Stimulated activated CD8-positive, alpha-beta memory T cell treated with anti-CD3 and anti-CD28 coated beads, Interleukin-2, amount 100 ng/mL, for 48 hours (primary cell): ENCODE measurements at regions not wholly inside any gene's neighbourhood (a gene's known extent, or its start where the extent isn't known, plus 50 kb on each side); places are given as distances from the start of the nearest gene placed in this dataset.
"Not testable (repeated sequence)": the region's sequence is repeated elsewhere in the genome, so short reads cannot be mapped to it uniquely, and the experiment has no call there.

Experiments
- DNase-seq, 2 donors: peaks; one replicate each; pipeline ENCODE4 v3.0.0-alpha.2; 2020; ENCODE audit warnings: low read depth in 2 of 2

GRCh38 chr2:118464546-118465265 is 376.4 kb downstream of the INSIG2 start:
- DNase-seq = no peak

GRCh38 chr2:118464046-118464445 is 375.8 kb downstream of the INSIG2 start:
- no peak for DNase-seq

DNA sequence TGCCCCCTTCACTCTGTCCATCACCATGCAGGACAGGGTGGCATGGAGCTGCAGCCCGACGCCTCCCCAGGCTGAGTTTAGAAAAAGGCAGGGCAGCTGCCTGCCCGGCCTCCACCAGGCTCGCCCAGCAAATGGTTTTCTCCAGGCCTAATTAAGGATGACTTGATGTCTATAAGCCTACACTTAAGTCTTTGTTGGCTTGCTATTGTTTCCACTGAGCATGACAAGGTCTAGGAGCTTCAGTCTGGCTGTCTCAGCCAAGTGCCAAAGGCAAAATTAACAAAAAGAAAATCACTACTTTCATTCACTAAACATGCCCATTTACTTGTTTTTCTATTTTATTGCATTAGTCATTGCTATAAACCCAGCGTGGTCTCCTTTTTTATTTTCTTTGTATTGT is 372.2 kb downstream of the INSIG2 start:
- no peak for DNase-seq

GRCh38 chr2:118459426-118459825 is 371.2 kb downstream of the INSIG2 start:
- DNase-seq = no peak

DNA sequence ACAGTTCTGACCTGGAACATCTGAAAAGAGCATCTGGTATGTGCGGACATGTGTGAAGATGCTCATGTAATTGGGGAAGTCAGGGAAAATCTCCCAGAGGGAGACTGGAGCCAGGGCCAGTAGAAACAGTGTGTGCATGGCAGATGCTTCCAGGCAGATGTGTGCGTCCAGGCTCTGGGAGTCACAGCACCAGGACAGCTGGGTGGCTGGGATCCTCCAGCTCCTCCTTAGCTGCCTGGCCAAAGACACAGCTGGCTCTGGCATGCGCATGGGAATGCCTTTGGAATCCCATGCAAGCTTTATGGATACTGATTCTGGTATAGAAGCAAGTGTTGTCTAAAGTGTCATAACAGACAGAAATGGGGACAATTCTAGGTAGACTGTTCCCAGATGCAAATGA is 369.7 kb downstream of the INSIG2 start:
- no peak for DNase-seq

- DNase-seq = no peak
These were observed 361.1 kb downstream of the INSIG2 start for GRCh38 chr2:118449401-118449800.

- DNase-seq = no peak
These were observed 355.3 kb downstream of the INSIG2 start for GRCh38 chr2:118443596-118443995.

DNA sequence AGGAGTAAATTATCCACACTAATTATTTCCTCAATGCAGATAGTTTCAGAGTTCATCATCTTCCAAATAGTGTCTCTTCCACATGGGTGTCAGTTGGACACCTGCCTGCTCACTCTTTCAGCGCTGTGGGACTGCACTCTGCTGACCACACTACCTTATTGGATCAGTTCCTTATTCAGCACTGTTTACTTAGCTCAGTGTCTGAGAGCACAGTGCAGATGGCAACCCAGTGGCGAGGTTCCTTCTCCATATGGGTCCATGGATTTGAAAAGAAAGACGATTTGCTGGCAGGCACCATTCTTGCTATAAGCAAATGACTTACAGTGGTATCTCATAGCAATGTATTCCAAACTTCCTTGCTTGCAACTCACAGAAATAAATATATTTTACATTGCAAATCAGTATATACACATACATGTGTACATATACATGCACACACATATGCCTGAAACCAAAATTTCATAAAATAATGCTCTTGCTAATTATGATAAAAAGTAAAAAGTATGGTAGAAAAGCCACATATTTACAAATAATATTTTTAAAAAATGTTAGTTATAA is 354.8 kb downstream of the INSIG2 start:
- DNase-seq = no peak

DNA sequence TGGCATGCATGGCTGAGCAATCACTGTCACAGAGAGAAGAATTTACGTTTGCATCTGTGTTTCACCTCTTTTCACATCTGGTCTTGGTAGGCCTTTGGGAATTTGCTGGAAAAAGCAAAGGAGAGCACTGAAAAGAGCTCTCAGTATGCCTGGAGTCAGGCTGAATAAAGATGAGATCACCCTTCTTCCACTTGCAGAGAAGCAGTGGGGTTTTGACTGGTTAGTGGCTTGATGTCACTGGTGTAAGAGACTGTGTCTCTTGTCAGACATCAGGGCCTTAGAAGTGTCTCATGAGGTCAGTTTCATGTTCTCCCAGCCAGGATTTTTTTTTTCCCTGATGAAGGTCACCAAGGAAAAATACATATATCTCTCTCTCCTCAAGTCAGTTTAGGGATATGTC is 353.8 kb downstream of the INSIG2 start:
- no peak for DNase-seq

- no peak for DNase-seq
These were observed 352.3 kb downstream of the INSIG2 start for GRCh38 chr2:118440404-118441098.

DNA sequence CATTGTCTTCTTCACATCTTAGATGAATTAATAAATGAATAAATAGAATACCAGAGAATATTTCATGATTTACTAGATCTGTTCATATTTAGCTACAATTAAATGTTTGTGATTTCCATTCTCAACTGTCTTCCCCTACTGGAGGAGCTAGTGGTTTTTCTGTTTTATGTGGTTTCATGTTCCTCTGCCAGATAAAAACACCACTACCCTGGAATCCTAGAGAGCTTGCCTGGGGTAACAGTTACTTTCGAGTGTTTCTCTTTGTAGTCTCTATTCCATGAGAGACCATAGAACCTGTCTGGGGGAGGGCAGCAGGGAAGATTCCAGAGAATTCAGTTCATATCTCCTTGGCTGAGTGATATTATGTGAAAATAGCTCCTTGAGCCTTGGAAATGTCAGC is 349.2 kb downstream of the INSIG2 start:
- no peak for DNase-seq

GRCh38 chr2:118431997-118432396 is 343.7 kb downstream of the INSIG2 start:
- DNase-seq = no peak

- DNase-seq = no peak
These were observed 343.3 kb downstream of the INSIG2 start for GRCh38 chr2:118431586-118431985.

DNA sequence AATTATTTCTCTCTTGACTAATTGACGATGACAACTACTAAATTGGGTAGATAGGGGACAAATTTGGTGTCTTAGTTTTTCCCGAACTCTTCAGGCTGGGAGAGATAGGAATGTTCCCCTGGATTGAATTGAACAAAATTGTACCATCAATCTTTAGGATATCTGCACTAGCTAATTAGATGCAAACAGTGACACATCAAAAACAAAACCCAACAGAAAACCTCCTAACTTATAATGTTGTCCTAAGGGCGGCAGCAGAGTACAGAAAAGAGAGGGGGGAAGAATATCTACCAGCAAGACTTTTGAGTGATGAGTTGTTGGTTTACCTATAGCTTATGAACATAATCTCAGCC is 342.9 kb downstream of the INSIG2 start:
- no peak for DNase-seq

DNA sequence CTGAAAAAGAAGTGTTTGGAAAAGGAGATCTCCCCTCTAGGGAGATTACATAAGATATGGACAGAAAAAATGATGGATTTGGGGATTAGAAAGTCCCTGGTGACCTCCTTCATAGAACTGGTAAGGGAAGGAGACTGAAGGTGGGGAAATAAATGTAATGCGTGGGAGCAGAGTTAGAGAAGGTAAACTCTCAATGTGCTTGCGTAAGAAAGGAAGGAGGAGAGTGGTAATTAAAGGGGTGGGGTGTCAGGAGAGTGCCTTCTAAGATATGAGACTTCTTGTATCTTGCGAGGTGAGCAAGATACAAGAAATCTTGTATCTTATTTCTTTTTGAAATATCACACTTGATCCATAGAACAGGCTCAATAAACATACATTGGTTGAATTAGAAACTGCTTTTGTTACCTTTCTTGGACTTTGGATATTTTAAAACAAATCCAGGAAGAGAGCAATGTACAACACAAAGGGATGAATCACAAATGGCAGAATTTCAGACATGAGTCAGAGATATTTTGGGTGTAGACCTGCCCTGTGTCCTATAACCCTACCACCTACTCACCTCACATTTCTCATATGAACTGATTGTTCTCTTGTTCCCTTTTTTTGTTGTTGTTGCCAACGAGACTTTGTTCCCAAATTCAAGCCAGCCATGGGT is 342.4 kb downstream of the INSIG2 start:
- no peak for DNase-seq

GRCh38 chr2:118425191-118425590 is 336.9 kb downstream of the INSIG2 start:
- no peak for DNase-seq

- no peak for DNase-seq
These were observed 335.5 kb downstream of the INSIG2 start for GRCh38 chr2:118423776-118424175.

DNA sequence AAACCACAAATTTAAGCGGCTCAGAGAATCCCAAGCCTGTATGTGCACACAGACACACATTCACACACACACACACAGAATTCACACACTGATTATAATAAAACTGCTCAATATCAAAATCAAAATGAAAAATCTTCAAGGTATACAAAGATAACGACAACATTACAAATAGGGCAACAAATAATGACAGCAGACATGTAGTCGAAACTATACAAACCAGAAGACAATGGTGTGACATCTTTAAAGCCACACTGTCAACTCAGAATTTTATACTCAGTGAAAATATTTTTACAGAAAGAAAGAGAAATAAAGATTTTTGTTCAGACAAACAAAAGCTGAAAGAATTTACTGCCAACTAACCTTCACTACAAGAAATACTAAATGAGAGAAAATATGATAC is 333.4 kb downstream of the INSIG2 start:
- DNase-seq = no peak

- DNase-seq = no peak
These were observed 329.3 kb downstream of the INSIG2 start for GRCh38 chr2:118417406-118418120.

- DNase-seq = not testable (repeated sequence)
These were observed 326.9 kb downstream of the INSIG2 start for GRCh38 chr2:118415186-118415585.

DNA sequence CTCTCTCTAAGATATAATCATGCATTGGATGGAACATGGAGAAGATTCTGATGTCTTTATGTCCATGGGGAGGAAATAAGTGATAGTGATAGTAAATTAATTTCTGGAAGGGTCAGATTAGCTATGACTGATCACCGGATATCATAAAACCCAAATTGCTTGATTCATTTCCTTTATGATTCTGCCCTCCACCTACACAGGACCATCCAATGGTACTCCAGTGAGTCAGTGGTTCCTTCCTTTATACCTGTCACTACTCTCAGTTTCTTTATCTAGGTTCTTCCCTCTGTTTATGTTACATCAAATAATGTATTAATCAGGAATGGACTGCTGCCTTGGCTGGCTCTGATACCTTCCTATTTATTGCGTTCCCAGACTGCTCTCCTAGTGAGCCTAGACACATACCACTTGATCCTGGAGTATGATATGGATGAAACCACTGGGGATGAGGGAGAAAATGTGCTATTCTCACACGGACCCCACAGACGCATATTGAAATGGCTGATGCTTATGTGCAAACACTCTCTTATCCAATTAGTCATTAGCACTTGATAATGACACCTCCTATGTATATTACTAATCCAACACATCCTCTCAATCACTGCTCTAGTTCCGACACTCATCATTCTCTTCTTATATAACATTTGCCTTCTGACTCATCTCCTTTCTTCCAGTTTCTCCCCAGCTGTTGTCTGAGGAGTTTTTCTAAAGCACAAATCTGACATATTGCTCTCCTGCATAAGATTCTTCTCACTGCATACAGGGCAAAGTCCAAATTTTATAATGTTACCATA is 315.6 kb downstream of the INSIG2 start:
- no peak for DNase-seq
